Activated naive CD4-positive, alpha-beta T cell treated with anti-CD3 and anti-CD28 coated beads for 36 hours (primary cell): ENCODE measurements at regions not wholly inside any gene's neighbourhood (a gene's known extent, or its start where the extent isn't known, plus 50 kb on each side); places are given as distances from the start of the nearest gene placed in this dataset.
"Not testable (repeated sequence)": the region's sequence is repeated elsewhere in the genome, so short reads cannot be mapped to it uniquely, and the experiment has no call there.

Experiments
- CTCF ChIA-PET: fragments of 350-600 bp; sonication (Branson Sonifier 250); formaldehyde crosslinking; loops from one replicate; lab custom pipeline; 2021; ENCODE audit warnings: antibody characterized with exemption; lab: Charles Lee
- DNase-seq: peaks from one replicate; pipeline ENCODE4 v3.0.0-alpha.2; 2020
- H3K27ac Mint-ChIP-seq: one replicate; pipeline ENCODE4 v1.8.0; 2021; ENCODE audit warnings: mild to moderate bottlenecking, mixed read lengths
- H3K27me3 Mint-ChIP-seq: one replicate; pipeline ENCODE4 v1.8.0; 2021; ENCODE audit warnings: low read depth, mixed read lengths
- H3K36me3 Mint-ChIP-seq: one replicate; pipeline ENCODE4 v1.8.0; 2021; ENCODE audit warnings: low read depth, mixed read lengths
- H3K4me1 Mint-ChIP-seq: one replicate; pipeline ENCODE4 v1.8.0; 2021; ENCODE audit warnings: low read depth, mixed read lengths
- H3K4me3 Mint-ChIP-seq: one replicate; pipeline ENCODE4 v1.8.0; 2021; ENCODE audit warnings: mild to moderate bottlenecking, moderate library complexity, mixed read lengths
- H3K9me3 Mint-ChIP-seq: one replicate; pipeline ENCODE4 v1.8.0; 2021; ENCODE audit warnings: mixed read lengths
- intact Hi-C: fragments of 100-400 bp; cut with micrococcal nuclease; formaldehyde crosslinking; loops from one replicate; pipeline ENCODE4 v1.15.1; 2023

DNA sequence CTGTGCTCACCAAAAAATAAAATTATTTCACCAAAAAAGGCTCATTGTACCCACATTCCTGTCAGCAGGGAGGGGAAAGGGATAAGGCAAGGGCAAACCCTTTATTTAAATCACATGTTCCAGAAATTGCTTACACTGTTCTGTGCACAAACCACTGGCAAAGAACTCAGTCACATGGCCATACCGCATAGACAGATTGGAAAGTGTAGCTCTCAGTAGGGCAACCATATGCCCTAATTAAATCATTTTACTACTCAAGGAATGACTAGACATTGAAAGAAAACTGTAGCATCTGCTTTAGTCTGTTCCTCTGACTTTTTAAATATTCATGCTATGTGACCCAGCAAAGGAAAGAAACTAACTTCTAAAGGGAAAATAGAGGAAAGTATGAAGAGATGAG lies 119.2 kb upstream of the FAM241A start:
- CTCF ChIA-PET = no interaction called here
- Mint-ChIP-seq H3K4me3 (no peak overlapping the region), H3K36me3 (no peaks in the 10 kb centered on the region), H3K27ac (no peak overlapping the region), H3K9me3 (no peaks in the 10 kb centered on the region), H3K27me3 (peaks cover 17% of the 10 kb centered on the region), H3K4me1 (no peaks in the 10 kb centered on the region)
- intact Hi-C loops = no loop called here
- no peak for DNase-seq

GRCh38 chr4:112029771-112030171 lies 115.5 kb upstream of the FAM241A start:
- CTCF ChIA-PET = no interaction called here
- intact Hi-C loops = loop anchor here (5.0 to 10.0 kb wide), 3 partner anchors 87 to 1397 kb away; no protein-coding TSS in a partner anchor
- Mint-ChIP-seq H3K36me3 (no peaks in the 10 kb centered on the region), H3K27me3 (peaks cover 18% of the 10 kb centered on the region), H3K27ac (no peak overlapping the region), H3K4me3 (no peak overlapping the region), H3K4me1 (no peaks in the 10 kb centered on the region), H3K9me3 (no peaks in the 10 kb centered on the region)
- no peak for DNase-seq

GRCh38 chr4:112031712-112032328 lies 113.4 kb upstream of the FAM241A start:
- Mint-ChIP-seq H3K27ac (no peak overlapping the region), H3K36me3 (no peaks in the 10 kb centered on the region), H3K4me1 (no peaks in the 10 kb centered on the region), H3K27me3 (peaks cover 16% of the 10 kb centered on the region), H3K4me3 (no peak overlapping the region), H3K9me3 (no peaks in the 10 kb centered on the region)
- CTCF ChIA-PET = interaction anchor here (0.7 to 1.1 kb wide), 3 partner anchors 10 to 249 kb away, joined by 3 to 4 read pairs (median 3); no protein-coding TSS in a partner anchor
- DNase-seq = peak; percentile 13
- intact Hi-C loops = loop anchor here (1.0 to 10.0 kb wide), 4 partner anchors 90 to 1400 kb away; no protein-coding TSS in a partner anchor

- H3K4me1 Mint-ChIP-seq = no peaks in the 10 kb centered on the region
- H3K4me3 Mint-ChIP-seq = no peak overlapping the region
- intact Hi-C loops = loop anchor here (10.0 kb wide), 1 partner anchor 182 kb away; no protein-coding TSS in a partner anchor
- H3K27me3 Mint-ChIP-seq = peaks cover 9% of the 10 kb centered on the region
- CTCF ChIA-PET = interaction anchor here (0.6 to 1.0 kb wide), 2 partner anchors 19 to 567 kb away, joined by 3 read pairs; no protein-coding TSS in a partner anchor
- no peaks in the 10 kb centered on the region for H3K9me3 Mint-ChIP-seq
- no peak for DNase-seq
- no peaks in the 10 kb centered on the region for H3K36me3 Mint-ChIP-seq
- no peak overlapping the region for H3K27ac Mint-ChIP-seq
Measured at GRCh38 chr4:112036886-112037285, 108.4 kb upstream of the FAM241A start.

- intact Hi-C loops = loop anchor here (10.0 kb wide), 1 partner anchor 184 kb away; no protein-coding TSS in a partner anchor
- no peaks in the 10 kb centered on the region for H3K36me3 Mint-ChIP-seq
- H3K4me3 Mint-ChIP-seq = no peak overlapping the region
- no peak for DNase-seq
- no peaks in the 10 kb centered on the region for H3K4me1 Mint-ChIP-seq
- peaks cover 3% of the 10 kb centered on the region for H3K27me3 Mint-ChIP-seq
- no peaks in the 10 kb centered on the region for H3K9me3 Mint-ChIP-seq
- CTCF ChIA-PET = no interaction called here
- H3K27ac Mint-ChIP-seq = no peak overlapping the region
Measured at GRCh38 chr4:112038861-112039260, 106.4 kb upstream of the FAM241A start.

- intact Hi-C loops, DNase-seq, H3K4me1 Mint-ChIP-seq, H3K27ac Mint-ChIP-seq, H3K9me3 Mint-ChIP-seq, H3K36me3 Mint-ChIP-seq, CTCF ChIA-PET, H3K4me3 Mint-ChIP-seq, H3K27me3 Mint-ChIP-seq: not testable (repeated sequence)
Measured at GRCh38 chr4:112049119-112049518, 96.1 kb upstream of the FAM241A start.

- no peaks in the 10 kb centered on the region for H3K36me3 Mint-ChIP-seq
- H3K4me1 Mint-ChIP-seq = peaks cover 3% of the 10 kb centered on the region
- H3K27ac Mint-ChIP-seq = no peak overlapping the region
- CTCF ChIA-PET = no interaction called here
- no peaks in the 10 kb centered on the region for H3K9me3 Mint-ChIP-seq
- H3K27me3 Mint-ChIP-seq = peaks cover 11% of the 10 kb centered on the region
- H3K4me3 Mint-ChIP-seq = no peak overlapping the region
- intact Hi-C loops = no loop called here
- no peak for DNase-seq
Measured at GRCh38 chr4:112053825-112054350, 91.4 kb upstream of the FAM241A start.

GRCh38 chr4:112055100-112055499 lies 90.2 kb upstream of the FAM241A start:
- H3K36me3 Mint-ChIP-seq = no peaks in the 10 kb centered on the region
- intact Hi-C loops = no loop called here
- no peak overlapping the region for H3K27ac Mint-ChIP-seq
- CTCF ChIA-PET = interaction anchor here (0.6 to 0.8 kb wide), 2 partner anchors 19 to 70 kb away, joined by 3 read pairs; no protein-coding TSS in a partner anchor
- H3K4me1 Mint-ChIP-seq = peaks cover 3% of the 10 kb centered on the region
- peaks cover 11% of the 10 kb centered on the region for H3K27me3 Mint-ChIP-seq
- DNase-seq = no peak
- H3K4me3 Mint-ChIP-seq = no peak overlapping the region
- H3K9me3 Mint-ChIP-seq = no peaks in the 10 kb centered on the region

DNA sequence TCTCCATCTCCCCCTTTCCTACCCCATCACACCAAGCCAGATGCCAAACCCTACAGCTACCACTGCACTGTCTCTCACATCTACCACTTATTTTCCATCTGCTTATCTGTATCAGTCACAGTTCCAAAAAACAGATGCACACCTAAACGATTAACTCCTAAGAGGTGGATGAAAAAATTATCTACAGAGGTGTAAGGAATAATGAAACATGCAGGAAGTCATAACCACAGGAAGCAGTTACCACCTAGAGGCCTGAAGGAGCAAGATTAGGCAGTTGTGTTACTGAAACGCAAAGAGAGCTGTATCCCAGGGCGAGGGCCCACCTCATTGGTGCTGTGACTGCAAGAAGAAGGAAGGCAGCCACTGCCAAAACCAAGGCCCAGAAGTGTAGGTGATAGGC lies 87.8 kb upstream of the FAM241A start:
- H3K27me3 Mint-ChIP-seq = peaks cover 11% of the 10 kb centered on the region
- H3K27ac Mint-ChIP-seq = no peak overlapping the region
- CTCF ChIA-PET = interaction anchor here (0.7 kb wide), 1 partner anchor 270 kb away, joined by 5 read pairs; no protein-coding TSS in a partner anchor
- no peaks in the 10 kb centered on the region for H3K36me3 Mint-ChIP-seq
- H3K9me3 Mint-ChIP-seq = no peaks in the 10 kb centered on the region
- intact Hi-C loops = no loop called here
- H3K4me3 Mint-ChIP-seq = no peak overlapping the region
- no peak for DNase-seq
- peaks cover 3% of the 10 kb centered on the region for H3K4me1 Mint-ChIP-seq

DNA sequence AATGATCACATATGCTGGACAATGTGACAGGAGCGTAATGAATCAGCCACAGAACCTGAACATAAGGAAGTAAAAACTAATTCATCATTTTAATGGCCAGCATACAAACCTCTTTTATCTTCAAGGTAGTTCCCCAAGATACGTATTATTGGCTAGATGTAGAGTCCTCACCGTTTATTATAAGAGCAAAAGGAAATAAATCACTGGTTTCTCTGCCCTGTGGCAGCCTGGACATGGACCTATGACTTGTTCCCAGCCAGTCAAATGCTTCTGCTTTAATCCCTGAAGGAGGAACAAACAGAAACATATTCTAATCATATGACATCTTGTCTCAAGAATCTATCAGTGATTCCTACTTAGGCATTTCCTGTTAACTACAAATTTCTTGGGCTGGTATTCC lies 86.8 kb upstream of the FAM241A start:
- Mint-ChIP-seq H3K4me1 (peaks cover 3% of the 10 kb centered on the region), H3K4me3 (no peak overlapping the region), H3K9me3 (no peaks in the 10 kb centered on the region), H3K27ac (no peak overlapping the region), H3K27me3 (peaks cover 5% of the 10 kb centered on the region), H3K36me3 (no peaks in the 10 kb centered on the region)
- no peak for DNase-seq
- intact Hi-C loops = no loop called here
- CTCF ChIA-PET = no interaction called here

GRCh38 chr4:112060212-112060611 lies 85.0 kb upstream of the FAM241A start:
- Mint-ChIP-seq H3K27me3 (peaks cover 5% of the 10 kb centered on the region), H3K9me3 (no peaks in the 10 kb centered on the region), H3K27ac (no peak overlapping the region), H3K36me3 (no peaks in the 10 kb centered on the region), H3K4me3 (no peak overlapping the region), H3K4me1 (peaks cover 3% of the 10 kb centered on the region)
- no peak for DNase-seq
- CTCF ChIA-PET = interaction anchor here (0.6 kb wide), 1 partner anchor 72 kb away, joined by 3 read pairs; no protein-coding TSS in a partner anchor
- intact Hi-C loops = no loop called here

DNA sequence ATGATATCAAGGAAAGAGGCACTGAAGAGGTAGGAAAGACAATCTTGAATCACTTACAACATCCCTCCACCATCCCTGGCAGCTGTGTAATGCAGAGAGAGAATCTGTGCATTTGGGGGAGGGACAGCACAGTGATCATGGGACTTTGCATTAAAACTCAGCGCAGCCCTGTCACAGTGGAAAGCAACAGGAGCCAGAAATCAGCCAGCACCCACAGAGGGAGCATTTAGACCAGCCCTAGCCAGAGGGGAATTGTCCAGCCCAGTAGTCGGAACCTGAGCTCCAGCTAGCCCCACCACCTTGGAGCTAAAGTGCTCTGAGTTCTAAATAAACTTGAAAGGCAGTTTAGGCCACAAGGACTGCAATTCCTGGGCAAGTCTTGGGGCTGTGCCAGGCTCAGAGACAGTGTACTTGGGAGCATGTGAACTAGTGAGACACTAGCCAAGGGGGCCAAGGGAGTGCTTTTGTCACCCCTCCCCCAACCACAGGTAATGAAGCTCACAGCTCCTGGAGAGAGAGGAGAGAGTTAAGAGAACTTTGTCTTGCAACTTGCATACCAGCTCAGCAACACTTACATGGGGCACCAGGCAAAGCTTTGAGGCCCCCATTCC lies 83.9 kb upstream of the FAM241A start:
- H3K27me3 Mint-ChIP-seq = peaks cover 9% of the 10 kb centered on the region

More for the DNA sequence above, 83.9 kb upstream of the FAM241A start:
- Mint-ChIP-seq H3K4me1 (peaks cover 3% of the 10 kb centered on the region), H3K27ac (no peak overlapping the region), H3K36me3 (no peaks in the 10 kb centered on the region), H3K9me3 (no peaks in the 10 kb centered on the region), H3K4me3 (no peak overlapping the region)
- DNase-seq = no peak
- intact Hi-C loops = no loop called here
- CTCF ChIA-PET = no interaction called here
